B cell (primary cell): ENCODE measurements at regions not wholly inside any gene's neighbourhood (a gene's known extent, or its start where the extent isn't known, plus 50 kb on each side); places are given as distances from the start of the nearest gene placed in this dataset.

Experiments
- EZH2 ChIP-seq: IDR thresholded peaks from 2 replicates; pipeline ENCODE4 v1.6.1; 2012; ENCODE audit warnings: borderline replicate concordance, low read depth, mild to moderate bottlenecking, moderate library complexity, low read length; ENCODE audit not compliant: insufficient read depth, poor library complexity, severe bottlenecking
- TF ChIP-seq, protein P1 (sequence below): fragments of 200-600 bp; IDR thresholded peaks from one replicate; pipeline ENCODE4 v1.8.0; 2022; ENCODE audit warnings: antibody characterized with exemption, mild to moderate bottlenecking

- TF ChIP-seq, protein P1, sequence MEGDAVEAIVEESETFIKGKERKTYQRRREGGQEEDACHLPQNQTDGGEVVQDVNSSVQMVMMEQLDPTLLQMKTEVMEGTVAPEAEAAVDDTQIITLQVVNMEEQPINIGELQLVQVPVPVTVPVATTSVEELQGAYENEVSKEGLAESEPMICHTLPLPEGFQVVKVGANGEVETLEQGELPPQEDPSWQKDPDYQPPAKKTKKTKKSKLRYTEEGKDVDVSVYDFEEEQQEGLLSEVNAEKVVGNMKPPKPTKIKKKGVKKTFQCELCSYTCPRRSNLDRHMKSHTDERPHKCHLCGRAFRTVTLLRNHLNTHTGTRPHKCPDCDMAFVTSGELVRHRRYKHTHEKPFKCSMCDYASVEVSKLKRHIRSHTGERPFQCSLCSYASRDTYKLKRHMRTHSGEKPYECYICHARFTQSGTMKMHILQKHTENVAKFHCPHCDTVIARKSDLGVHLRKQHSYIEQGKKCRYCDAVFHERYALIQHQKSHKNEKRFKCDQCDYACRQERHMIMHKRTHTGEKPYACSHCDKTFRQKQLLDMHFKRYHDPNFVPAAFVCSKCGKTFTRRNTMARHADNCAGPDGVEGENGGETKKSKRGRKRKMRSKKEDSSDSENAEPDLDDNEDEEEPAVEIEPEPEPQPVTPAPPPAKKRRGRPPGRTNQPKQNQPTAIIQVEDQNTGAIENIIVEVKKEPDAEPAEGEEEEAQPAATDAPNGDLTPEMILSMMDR: no peak
- TF ChIP-seq EZH2: no peak
Observed at GRCh38 chr14:82431031-82431430, 897.4 kb upstream of the SEL1L start.
